Activated CD8-positive, alpha-beta memory T cell treated with anti-CD3 and anti-CD28 coated beads, Interleukin-2, amount 10 ng/mL, durations not matched to agents 7 days and 5 days (primary cell): ENCODE measurements at regions not wholly inside any gene's neighbourhood (a gene's known extent, or its start where the extent isn't known, plus 50 kb on each side); places are given as distances from the start of the nearest gene placed in this dataset.
"Not testable (repeated sequence)": the region's sequence is repeated elsewhere in the genome, so short reads cannot be mapped to it uniquely, and the experiment has no call there.

ENCODE experiments used
- ATAC-seq: fragments of 150-1000 bp; cut with Tn5 transposase; one replicate; pipeline ENCODE4 v1.10.0; 2021; ENCODE audit warnings: moderate library complexity
- CTCF ChIA-PET: fragments of 350-600 bp; sonication (Branson Sonifier 250); formaldehyde crosslinking; loops from one replicate; lab custom pipeline; 2021; ENCODE audit warnings: antibody characterized with exemption; lab: Charles Lee
- DNase-seq: peaks from one replicate; pipeline ENCODE4 v3.0.0-alpha.2; 2020
- H3K27ac Mint-ChIP-seq: one replicate; pipeline ENCODE4 v1.8.0; 2021; ENCODE audit warnings: mild to moderate bottlenecking, mixed read lengths
- H3K27me3 Mint-ChIP-seq: one replicate; pipeline ENCODE4 v1.8.0; 2021; ENCODE audit warnings: mixed read lengths
- H3K36me3 Mint-ChIP-seq: one replicate; pipeline ENCODE4 v1.8.0; 2021; ENCODE audit warnings: mild to moderate bottlenecking, mixed read lengths
- H3K4me1 Mint-ChIP-seq: one replicate; pipeline ENCODE4 v1.8.0; 2021; ENCODE audit warnings: mixed read lengths
- H3K4me3 Mint-ChIP-seq: one replicate; pipeline ENCODE4 v1.8.0; 2021; ENCODE audit warnings: mild to moderate bottlenecking, moderate library complexity, mixed read lengths
- H3K9me3 Mint-ChIP-seq: one replicate; pipeline ENCODE4 v1.8.0; 2022; ENCODE audit warnings: low read depth, mixed read lengths

GRCh38 chr7:159335181-159335926, 190.7 kb upstream of the VIPR2 start:
- DNase-seq, H3K4me1 Mint-ChIP-seq, H3K27me3 Mint-ChIP-seq, H3K27ac Mint-ChIP-seq, H3K4me3 Mint-ChIP-seq, H3K9me3 Mint-ChIP-seq, CTCF ChIA-PET, ATAC-seq, H3K36me3 Mint-ChIP-seq: not testable (repeated sequence)

- H3K4me3 Mint-ChIP-seq, H3K9me3 Mint-ChIP-seq, H3K27ac Mint-ChIP-seq, ATAC-seq, H3K36me3 Mint-ChIP-seq, CTCF ChIA-PET, DNase-seq, H3K4me1 Mint-ChIP-seq, H3K27me3 Mint-ChIP-seq: not testable (repeated sequence)
Observed at GRCh38 chr7:159332854-159333479, 188.3 kb upstream of the VIPR2 start.

GRCh38 chr7:159331462-159331861, 186.8 kb upstream of the VIPR2 start:
- H3K9me3 Mint-ChIP-seq: peaks cover 11% of the 10 kb centered on the region
- H3K27me3 Mint-ChIP-seq: no peaks in the 10 kb centered on the region
- no peak overlapping the region for H3K4me3 Mint-ChIP-seq

GRCh38 chr7:159329818-159330378, 185.2 kb upstream of the VIPR2 start:
- Mint-ChIP-seq H3K4me1 (no peaks in the 10 kb centered on the region), H3K9me3 (peaks cover 13% of the 10 kb centered on the region), H3K27ac (no peak overlapping the region), H3K36me3 (peaks cover 3% of the 10 kb centered on the region), H3K4me3 (no peak overlapping the region), H3K27me3 (no peaks in the 10 kb centered on the region)
- CTCF ChIA-PET: no interaction called here
- DNase-seq: no peak
- ATAC-seq: no peak

More at GRCh38 chr7:159331462-159331861, 186.8 kb upstream of the VIPR2 start:
- no peak overlapping the region for H3K27ac Mint-ChIP-seq
- no peak for ATAC-seq
- CTCF ChIA-PET: no interaction called here
- H3K4me1 Mint-ChIP-seq: no peaks in the 10 kb centered on the region
- peaks cover 3% of the 10 kb centered on the region for H3K36me3 Mint-ChIP-seq
- DNase-seq: no peak

GRCh38 chr7:159328096-159328495, 183.4 kb upstream of the VIPR2 start:
- CTCF ChIA-PET: no interaction called here
- Mint-ChIP-seq H3K27ac (no peak overlapping the region), H3K9me3 (peaks cover 16% of the 10 kb centered on the region), H3K27me3 (no peaks in the 10 kb centered on the region), H3K4me1 (no peaks in the 10 kb centered on the region), H3K4me3 (no peak overlapping the region), H3K36me3 (peaks cover 3% of the 10 kb centered on the region)
- DNase-seq (no peak), ATAC-seq (no peak)

- Mint-ChIP-seq H3K27ac (no peak overlapping the region), H3K36me3 (peaks cover 1% of the 10 kb centered on the region), H3K9me3 (peaks cover 14% of the 10 kb centered on the region), H3K4me3 (no peak overlapping the region), H3K27me3 (no peaks in the 10 kb centered on the region), H3K4me1 (no peaks in the 10 kb centered on the region)
- DNase-seq (no peak), ATAC-seq (no peak)
- CTCF ChIA-PET: no interaction called here
Observed at GRCh38 chr7:159323359-159323758, 178.7 kb upstream of the VIPR2 start.

GRCh38 chr7:159321278-159321677, 176.6 kb upstream of the VIPR2 start:
- no peaks in the 10 kb centered on the region for H3K36me3 Mint-ChIP-seq
- H3K4me1 Mint-ChIP-seq: no peaks in the 10 kb centered on the region
- CTCF ChIA-PET: no interaction called here
- no peaks in the 10 kb centered on the region for H3K27me3 Mint-ChIP-seq
- DNase-seq: no peak
- ATAC-seq: no peak
- H3K27ac Mint-ChIP-seq: no peak overlapping the region
- H3K9me3 Mint-ChIP-seq: peaks cover 9% of the 10 kb centered on the region
- H3K4me3 Mint-ChIP-seq: no peak overlapping the region

- H3K4me3 Mint-ChIP-seq: no peak overlapping the region
- ATAC-seq: no peak
Observed at GRCh38 chr7:159318682-159319351, 174.2 kb upstream of the VIPR2 start.

GRCh38 chr7:159317294-159317693, 172.6 kb upstream of the VIPR2 start:
- CTCF ChIA-PET: no interaction called here
- DNase-seq: no peak
- Mint-ChIP-seq H3K27me3 (no peaks in the 10 kb centered on the region), H3K27ac (no peak overlapping the region), H3K4me3 (no peak overlapping the region), H3K36me3 (no peaks in the 10 kb centered on the region), H3K4me1 (no peaks in the 10 kb centered on the region), H3K9me3 (peaks cover 4% of the 10 kb centered on the region)
- ATAC-seq: no peak

More at GRCh38 chr7:159318682-159319351, 174.2 kb upstream of the VIPR2 start:
- no peaks in the 10 kb centered on the region for H3K4me1 Mint-ChIP-seq
- no peaks in the 10 kb centered on the region for H3K27me3 Mint-ChIP-seq
- H3K9me3 Mint-ChIP-seq: peaks cover 4% of the 10 kb centered on the region
- CTCF ChIA-PET: no interaction called here
- no peaks in the 10 kb centered on the region for H3K36me3 Mint-ChIP-seq
- DNase-seq: no peak
- H3K27ac Mint-ChIP-seq: no peak overlapping the region

GRCh38 chr7:159311172-159311494, 166.5 kb upstream of the VIPR2 start:
- DNase-seq (no peak), ATAC-seq (no peak)
- H3K36me3 Mint-ChIP-seq: no peaks in the 10 kb centered on the region
- no peaks in the 10 kb centered on the region for H3K9me3 Mint-ChIP-seq
- H3K27me3 Mint-ChIP-seq: no peaks in the 10 kb centered on the region
- CTCF ChIA-PET: no interaction called here
- no peak overlapping the region for H3K27ac Mint-ChIP-seq
- H3K4me1 Mint-ChIP-seq: no peaks in the 10 kb centered on the region
- no peak overlapping the region for H3K4me3 Mint-ChIP-seq

GRCh38 chr7:159310457-159311171, 165.9 kb upstream of the VIPR2 start:
- H3K27me3 Mint-ChIP-seq: no peaks in the 10 kb centered on the region
- no peaks in the 10 kb centered on the region for H3K9me3 Mint-ChIP-seq
- no peaks in the 10 kb centered on the region for H3K36me3 Mint-ChIP-seq
- CTCF ChIA-PET: no interaction called here
- DNase-seq (no peak), ATAC-seq (no peak)
- no peaks in the 10 kb centered on the region for H3K4me1 Mint-ChIP-seq
- no peak overlapping the region for H3K4me3 Mint-ChIP-seq
- H3K27ac Mint-ChIP-seq: no peak overlapping the region

GRCh38 chr7:159309214-159309613, 164.5 kb upstream of the VIPR2 start:
- CTCF ChIA-PET, H3K27ac Mint-ChIP-seq, H3K27me3 Mint-ChIP-seq, ATAC-seq, DNase-seq, H3K4me1 Mint-ChIP-seq, H3K36me3 Mint-ChIP-seq, H3K9me3 Mint-ChIP-seq, H3K4me3 Mint-ChIP-seq: not testable (repeated sequence)

GRCh38 chr7:159306012-159306411, 161.3 kb upstream of the VIPR2 start:
- CTCF ChIA-PET: no interaction called here

More at GRCh38 chr7:159306012-159306411, 161.3 kb upstream of the VIPR2 start:
- no peaks in the 10 kb centered on the region for H3K36me3 Mint-ChIP-seq
- no peaks in the 10 kb centered on the region for H3K27me3 Mint-ChIP-seq
- no peak overlapping the region for H3K4me3 Mint-ChIP-seq
- no peaks in the 10 kb centered on the region for H3K4me1 Mint-ChIP-seq
- DNase-seq (no peak), ATAC-seq (no peak)
- no peak overlapping the region for H3K27ac Mint-ChIP-seq
- no peaks in the 10 kb centered on the region for H3K9me3 Mint-ChIP-seq
